Neural progenitor cell (in vitro differentiated cells): ENCODE measurements at regions not wholly inside any gene's neighbourhood (a gene's known extent, or its start where the extent isn't known, plus 50 kb on each side); places are given as distances from the start of the nearest gene placed in this dataset.

ENCODE experiments used
- DNase-seq: peaks from one replicate; pipeline ENCODE4 v3.0.0-alpha.2; 2016; ENCODE audit warnings: low spot score
- H2AFZ ChIP-seq: fragments of 200-600 bp; sonication (generic); replicated peaks from 2 replicates; pipeline ENCODE4 v1.6.1; 2016; ENCODE audit warnings: antibody characterized with exemption
- H3F3A ChIP-seq: fragments of 200-600 bp; sonication (generic); 2 replicates; pipeline ENCODE4 v1.6.1; 2016; ENCODE audit warnings: antibody characterized with exemption, low read depth
- H3K27ac ChIP-seq: fragments of 200-600 bp; sonication (generic); 2 replicates; pipeline ENCODE4 v1.5.1; 2016; ENCODE audit warnings: mild to moderate bottlenecking
- H3K27me3 ChIP-seq: fragments of 200-600 bp; sonication (generic); 2 replicates; pipeline ENCODE4 v1.6.1; 2016; ENCODE audit warnings: mild to moderate bottlenecking, moderate library complexity
- H3K36me3 ChIP-seq: fragments of 200-600 bp; sonication (generic); 2 replicates; pipeline ENCODE4 v1.5.1; 2016
- H3K4me1 ChIP-seq: fragments of 200-600 bp; sonication (generic); 2 replicates; pipeline ENCODE4 v1.6.1; 2016; ENCODE audit warnings: mixed run types
- H3K4me2 ChIP-seq: fragments of 200-600 bp; sonication (generic); 2 replicates; pipeline ENCODE4 v1.6.1; 2016
- H3K4me3 ChIP-seq: fragments of 200-600 bp; sonication (generic); 2 replicates; pipeline ENCODE4 v1.5.1; 2016
- H3K79me2 ChIP-seq: fragments of 200-600 bp; sonication (generic); 2 replicates; pipeline ENCODE4 v1.6.1; 2016; ENCODE audit warnings: low read depth
- H3K9ac ChIP-seq: fragments of 200-600 bp; sonication (generic); 2 replicates; pipeline ENCODE4 v1.6.1; 2016
- H3K9me3 ChIP-seq: fragments of 200-600 bp; sonication (generic); 2 replicates; pipeline ENCODE4 v1.5.1; 2016; ENCODE audit warnings: low read depth
- H4K20me1 ChIP-seq: fragments of 200-600 bp; sonication (generic); 2 replicates; pipeline ENCODE4 v1.6.1; 2016; ENCODE audit warnings: low read depth
- H3K27ac Mint-ChIP-seq: 3 replicates; pipeline ENCODE4 v1.8.0; 2021; ENCODE audit warnings: mixed read lengths
- H3K27me3 Mint-ChIP-seq: 2 replicates; pipeline ENCODE4 v1.8.0; 2022; ENCODE audit warnings: low read depth, mild to moderate bottlenecking, inconsistent platforms, moderate library complexity, mixed read lengths; ENCODE audit not compliant: insufficient read depth
- H3K36me3 Mint-ChIP-seq: 3 replicates; pipeline ENCODE4 v1.8.0; 2021; ENCODE audit warnings: mixed read lengths
- H3K4me1 Mint-ChIP-seq: 3 replicates; pipeline ENCODE4 v1.8.0; 2021; ENCODE audit warnings: mixed read lengths
- H3K4me3 Mint-ChIP-seq: 3 replicates; pipeline ENCODE4 v1.8.0; 2021; ENCODE audit warnings: mild to moderate bottlenecking, moderate library complexity, mixed read lengths
- H3K9me3 Mint-ChIP-seq: 3 replicates; pipeline ENCODE4 v1.8.0; 2020; ENCODE audit warnings: mixed read lengths
- EZH2 ChIP-seq: fragments of 200-600 bp; sonication (generic); IDR thresholded peaks from 2 replicates; pipeline ENCODE4 v1.6.1; 2017; ENCODE audit warnings: antibody characterized with exemption, mild to moderate bottlenecking, moderate library complexity
- EZH2phosphoT487 ChIP-seq: fragments of 200-600 bp; sonication (generic); IDR thresholded peaks from 2 replicates; pipeline ENCODE4 v1.6.1; 2017; ENCODE audit warnings: antibody characterized with exemption
- TF ChIP-seq, protein P1 (sequence below): fragments of 200-600 bp; sonication (generic); IDR thresholded peaks from 2 replicates; pipeline ENCODE4 v1.5.1; 2017; ENCODE audit warnings: antibody characterized with exemption, mild to moderate bottlenecking

GRCh38 chrX:68947882-68948605 is 119.2 kb downstream of the EFNB1 start:
- peaks cover 12% of the 10 kb centered on the region for H3K9me3 Mint-ChIP-seq

DNA sequence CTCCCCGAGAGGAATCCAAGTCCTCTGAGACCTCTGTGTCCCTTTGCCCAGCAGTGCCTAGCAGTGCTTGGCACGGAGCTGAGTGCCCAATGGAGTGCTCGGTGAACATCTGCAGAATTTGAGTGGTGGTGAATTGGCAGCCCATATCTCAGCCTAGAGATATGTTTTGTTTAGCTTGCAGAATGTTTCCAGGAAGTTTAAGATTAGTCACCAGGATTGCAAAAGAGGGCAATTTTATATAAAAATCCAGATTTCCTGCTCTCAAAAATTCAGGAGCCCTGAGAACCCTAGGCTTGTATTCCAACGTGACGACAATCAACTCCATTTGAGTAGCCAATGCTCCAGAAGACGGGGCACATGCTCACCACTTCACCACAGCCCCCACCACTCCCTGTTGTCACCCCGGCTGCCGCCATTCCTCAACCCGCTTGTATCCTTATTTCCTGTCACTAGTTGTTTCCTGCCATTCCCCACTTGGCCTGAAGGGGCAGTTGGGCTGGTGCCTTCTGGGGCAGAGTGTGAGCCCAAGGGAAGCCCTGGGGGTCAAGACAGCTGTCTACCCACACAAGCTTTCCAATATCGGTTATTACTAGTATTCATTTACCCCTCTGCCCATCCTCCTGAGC is 116.9 kb downstream of the EFNB1 start:
- Mint-ChIP-seq H3K4me1 (peaks cover 7% of the 10 kb centered on the region), H3K27me3 (no peaks in the 10 kb centered on the region), H3K36me3 (no peaks in the 10 kb centered on the region), H3K27ac (no peak overlapping the region), H3K9me3 (peaks cover 11% of the 10 kb centered on the region), H3K4me3 (no peak overlapping the region)
- H3F3A ChIP-seq, result no peaks in the 10 kb centered on the region
- no peak overlapping the region for H3K4me2 ChIP-seq
- H3K4me1 ChIP-seq, result no peaks in the 10 kb centered on the region
- TF ChIP-seq, protein P1, sequence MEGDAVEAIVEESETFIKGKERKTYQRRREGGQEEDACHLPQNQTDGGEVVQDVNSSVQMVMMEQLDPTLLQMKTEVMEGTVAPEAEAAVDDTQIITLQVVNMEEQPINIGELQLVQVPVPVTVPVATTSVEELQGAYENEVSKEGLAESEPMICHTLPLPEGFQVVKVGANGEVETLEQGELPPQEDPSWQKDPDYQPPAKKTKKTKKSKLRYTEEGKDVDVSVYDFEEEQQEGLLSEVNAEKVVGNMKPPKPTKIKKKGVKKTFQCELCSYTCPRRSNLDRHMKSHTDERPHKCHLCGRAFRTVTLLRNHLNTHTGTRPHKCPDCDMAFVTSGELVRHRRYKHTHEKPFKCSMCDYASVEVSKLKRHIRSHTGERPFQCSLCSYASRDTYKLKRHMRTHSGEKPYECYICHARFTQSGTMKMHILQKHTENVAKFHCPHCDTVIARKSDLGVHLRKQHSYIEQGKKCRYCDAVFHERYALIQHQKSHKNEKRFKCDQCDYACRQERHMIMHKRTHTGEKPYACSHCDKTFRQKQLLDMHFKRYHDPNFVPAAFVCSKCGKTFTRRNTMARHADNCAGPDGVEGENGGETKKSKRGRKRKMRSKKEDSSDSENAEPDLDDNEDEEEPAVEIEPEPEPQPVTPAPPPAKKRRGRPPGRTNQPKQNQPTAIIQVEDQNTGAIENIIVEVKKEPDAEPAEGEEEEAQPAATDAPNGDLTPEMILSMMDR, result peak; percentile 34
- TF ChIP-seq EZH2phosphoT487, result no peak
- no peaks in the 10 kb centered on the region for H3K79me2 ChIP-seq
- H3K9ac ChIP-seq, result no peak overlapping the region
- H3K27ac ChIP-seq, result no peak overlapping the region
- no peaks in the 10 kb centered on the region for H3K36me3 ChIP-seq
- no peaks in the 10 kb centered on the region for H3K27me3 ChIP-seq
- no peak overlapping the region for H3K4me3 ChIP-seq
- no peak overlapping the region for H2AFZ ChIP-seq
- no peaks in the 10 kb centered on the region for H4K20me1 ChIP-seq
- H3K9me3 ChIP-seq, result no peaks in the 10 kb centered on the region
- DNase-seq, result no peak

More at GRCh38 chrX:68947882-68948605, 119.2 kb downstream of the EFNB1 start:
- H4K20me1 ChIP-seq, result no peaks in the 10 kb centered on the region
- no peak overlapping the region for H3K27ac ChIP-seq
- H3K27ac Mint-ChIP-seq, result no peak overlapping the region
- no peaks in the 10 kb centered on the region for H3K9me3 ChIP-seq
- no peak overlapping the region for H3K9ac ChIP-seq
- peaks cover 5% of the 10 kb centered on the region for H3K4me1 Mint-ChIP-seq
- DNase-seq, result no peak
- H2AFZ ChIP-seq, result no peak overlapping the region
- TF ChIP-seq EZH2 (no peak), EZH2phosphoT487 (no peak)
- TF ChIP-seq, protein P1, result no peak
- no peak overlapping the region for H3K4me3 ChIP-seq
- no peak overlapping the region for H3K4me2 ChIP-seq
- H3K4me3 Mint-ChIP-seq, result no peak overlapping the region
- H3K27me3 Mint-ChIP-seq, result no peaks in the 10 kb centered on the region
- no peaks in the 10 kb centered on the region for H3K36me3 ChIP-seq
- H3K27me3 ChIP-seq, result no peaks in the 10 kb centered on the region
- H3K79me2 ChIP-seq, result no peaks in the 10 kb centered on the region
- no peaks in the 10 kb centered on the region for H3K4me1 ChIP-seq
- no peaks in the 10 kb centered on the region for H3K36me3 Mint-ChIP-seq
- H3F3A ChIP-seq, result no peaks in the 10 kb centered on the region

GRCh38 chrX:68945081-68945602 is 116.3 kb downstream of the EFNB1 start:
- no peaks in the 10 kb centered on the region for H3K36me3 Mint-ChIP-seq
- no peaks in the 10 kb centered on the region for H3K36me3 ChIP-seq
- H3K4me3 Mint-ChIP-seq, result no peak overlapping the region
- peaks cover 11% of the 10 kb centered on the region for H3K9me3 Mint-ChIP-seq
- no peak overlapping the region for H3K4me2 ChIP-seq
- H3K79me2 ChIP-seq, result no peaks in the 10 kb centered on the region
- H4K20me1 ChIP-seq, result no peaks in the 10 kb centered on the region
- no peak overlapping the region for H3K9ac ChIP-seq
- TF ChIP-seq, protein P1, result no peak
- TF ChIP-seq EZH2phosphoT487, result no peak
- TF ChIP-seq EZH2, result no peak
- no peaks in the 10 kb centered on the region for H3K9me3 ChIP-seq
- no peak for DNase-seq
- no peak overlapping the region for H3K27ac ChIP-seq
- H3K27me3 ChIP-seq, result no peaks in the 10 kb centered on the region
- no peaks in the 10 kb centered on the region for H3K27me3 Mint-ChIP-seq
- peaks cover 11% of the 10 kb centered on the region for H3K4me1 Mint-ChIP-seq
- no peak overlapping the region for H3K4me3 ChIP-seq
- no peak overlapping the region for H2AFZ ChIP-seq
- H3K4me1 ChIP-seq, result no peaks in the 10 kb centered on the region
- no peak overlapping the region for H3K27ac Mint-ChIP-seq
- H3F3A ChIP-seq, result no peaks in the 10 kb centered on the region
